GM12892 (cell line): ENCODE measurements at regions not wholly inside any gene's neighbourhood (a gene's known extent, or its start where the extent isn't known, plus 50 kb on each side); places are given as distances from the start of the nearest gene placed in this dataset.
"Not testable (repeated sequence)": the region's sequence is repeated elsewhere in the genome, so short reads cannot be mapped to it uniquely, and the experiment has no call there.

Source experiments
- DNase-seq: peaks from one replicate; pipeline ENCODE4 v3.0.0; 2011; ENCODE audit not compliant: insufficient read length
- FAIRE-seq: peaks from 2 replicates; lab custom pipeline; 2011; peaks lifted over from hg19 to GRCh38; lab: Jason Lieb, UNC
- POLR2A ChIP-seq: IDR thresholded peaks from 2 replicates; pipeline ENCODE4 v1.6.1; 2011; ENCODE audit warnings: low read depth, low read length, control low read depth
- POLR2AphosphoS5 ChIP-seq: IDR thresholded peaks from 2 replicates; pipeline ENCODE4 v1.6.1; 2011; ENCODE audit warnings: low read depth, low read length, control low read depth
- TAF1 ChIP-seq: IDR thresholded peaks from 2 replicates; pipeline ENCODE4 v1.6.1; 2011; ENCODE audit warnings: low read depth, mild to moderate bottlenecking, control low read depth, low read length, borderline replicate concordance

DNA sequence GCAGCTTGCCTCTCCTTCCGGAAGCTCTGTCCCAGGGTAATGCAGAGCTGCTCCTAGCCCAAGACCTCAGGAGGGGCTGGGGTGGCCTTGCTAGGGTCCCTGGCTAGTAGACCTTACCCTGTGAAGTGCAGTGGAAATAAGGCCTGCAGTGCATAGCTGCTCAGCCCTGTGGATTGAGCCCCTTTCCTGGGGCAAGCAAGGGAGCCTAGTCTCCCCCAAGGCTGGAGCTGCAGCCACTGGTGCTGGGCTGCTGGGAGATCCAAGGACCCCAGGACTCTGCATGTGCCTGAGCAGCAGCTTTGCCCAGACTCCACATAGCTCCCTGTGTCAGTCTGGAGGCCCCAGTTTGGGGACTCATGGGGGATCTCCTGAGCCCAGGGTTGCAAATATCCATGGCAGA, 57.9 kb downstream of the FANCF start:
- FAIRE-seq (no peak), DNase-seq (no peak)
- no peak for TF ChIP-seq POLR2A
- TF ChIP-seq TAF1: no peak
- TF ChIP-seq POLR2AphosphoS5: no peak

DNA sequence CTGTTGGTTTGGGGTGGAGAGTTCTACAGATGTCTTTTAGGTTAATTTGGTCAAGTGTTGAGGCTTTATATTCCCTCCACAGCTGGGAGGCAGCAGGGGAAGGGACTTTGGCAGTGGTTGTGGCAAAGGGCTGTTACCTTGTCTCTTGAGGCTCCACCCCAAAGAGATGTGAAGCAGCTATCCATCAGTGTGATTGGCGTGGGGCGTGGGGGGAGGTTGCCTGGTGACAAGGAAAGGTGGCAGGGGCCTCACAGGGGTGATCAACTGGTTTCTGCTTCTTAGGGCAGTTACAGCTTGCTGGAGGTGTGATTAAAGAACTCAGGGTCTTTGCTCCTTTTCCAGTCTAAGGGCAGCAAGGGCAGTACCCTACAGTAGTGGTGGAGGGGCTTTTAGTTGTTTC, 59.3 kb downstream of the FANCF start:
- FAIRE-seq: no peak
- no peak for DNase-seq
- TF ChIP-seq TAF1 (no peak), POLR2A (no peak), POLR2AphosphoS5 (no peak)

GRCh38 chr11:22561283-22561682, 64.3 kb downstream of the FANCF start:
- no peak for FAIRE-seq
- TF ChIP-seq POLR2AphosphoS5 (no peak), POLR2A (no peak), TAF1 (no peak)
- DNase-seq: no peak

- no peak for DNase-seq
- FAIRE-seq: no peak
- TF ChIP-seq POLR2A (no peak), POLR2AphosphoS5 (no peak), TAF1 (no peak)
Measured at GRCh38 chr11:22559416-22559815, 66.2 kb downstream of the FANCF start.

DNA sequence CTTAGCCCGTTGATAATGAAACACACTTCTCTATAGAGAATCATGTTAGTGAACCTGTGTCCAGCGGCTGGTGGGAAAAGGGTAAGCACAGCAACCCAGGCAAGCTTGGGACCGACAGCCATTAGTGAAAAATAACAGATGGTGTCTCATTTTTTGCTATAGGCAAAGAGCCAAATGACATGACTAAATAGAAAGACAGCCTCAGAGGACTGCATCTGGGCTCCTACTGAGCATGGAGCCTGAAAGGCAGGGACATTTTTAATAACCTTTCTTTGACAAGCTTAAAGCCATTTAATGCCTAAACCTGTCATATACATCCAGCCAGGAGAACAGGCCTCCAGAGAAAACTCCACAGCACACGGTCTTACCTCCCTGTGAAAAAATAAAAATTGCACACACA, 67.0 kb downstream of the FANCF start:
- TF ChIP-seq POLR2AphosphoS5 (no peak), POLR2A (no peak), TAF1 (no peak)
- no peak for DNase-seq
- FAIRE-seq: no peak

DNA sequence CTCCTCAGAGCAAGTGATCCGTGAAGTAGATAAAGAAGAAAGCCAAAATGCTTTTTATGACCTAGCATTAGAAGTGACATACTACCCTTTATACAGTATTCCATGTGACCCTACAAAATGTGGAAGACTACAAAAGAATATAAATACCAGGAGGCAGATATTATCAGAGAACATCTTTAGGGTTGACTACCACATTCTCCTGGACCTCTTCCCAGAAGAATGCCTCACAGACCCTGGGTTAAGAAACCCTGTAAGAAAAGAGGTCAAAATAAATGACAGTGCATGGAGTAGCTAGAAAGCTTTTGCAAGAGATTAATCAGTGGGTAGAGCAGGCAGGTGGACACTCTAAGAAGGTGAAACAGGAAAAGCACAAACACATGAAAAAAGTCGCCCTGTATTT, 69.2 kb downstream of the FANCF start:
- DNase-seq: no peak
- no peak for FAIRE-seq
- no peak for TF ChIP-seq POLR2AphosphoS5
- TF ChIP-seq POLR2A: no peak
- no peak for TF ChIP-seq TAF1

DNA sequence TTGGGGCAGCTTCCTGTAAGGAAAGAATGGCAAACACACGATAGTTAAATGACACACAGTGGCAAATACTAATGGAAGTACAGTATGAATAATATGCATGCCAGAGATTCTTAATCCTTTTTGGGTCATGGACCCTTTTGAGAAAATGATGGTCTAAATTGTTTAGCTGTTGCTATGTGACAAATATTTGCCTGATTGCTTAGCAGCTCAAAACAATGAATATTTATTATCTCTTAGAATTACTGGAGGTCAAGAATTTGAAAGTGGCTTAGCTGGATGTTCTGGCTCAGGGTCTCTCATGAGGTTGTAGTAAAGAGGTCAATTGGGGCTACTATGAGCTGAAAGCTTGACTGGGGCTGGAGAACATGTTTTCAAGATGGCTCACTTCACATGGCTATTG, 69.7 kb downstream of the FANCF start:
- no peak for FAIRE-seq
- no peak for TF ChIP-seq POLR2A
- no peak for DNase-seq

- peak; percentile 67 for FAIRE-seq
- no peak for TF ChIP-seq POLR2AphosphoS5
Measured at GRCh38 chr11:22554221-22554620, 71.4 kb downstream of the FANCF start.

DNA sequence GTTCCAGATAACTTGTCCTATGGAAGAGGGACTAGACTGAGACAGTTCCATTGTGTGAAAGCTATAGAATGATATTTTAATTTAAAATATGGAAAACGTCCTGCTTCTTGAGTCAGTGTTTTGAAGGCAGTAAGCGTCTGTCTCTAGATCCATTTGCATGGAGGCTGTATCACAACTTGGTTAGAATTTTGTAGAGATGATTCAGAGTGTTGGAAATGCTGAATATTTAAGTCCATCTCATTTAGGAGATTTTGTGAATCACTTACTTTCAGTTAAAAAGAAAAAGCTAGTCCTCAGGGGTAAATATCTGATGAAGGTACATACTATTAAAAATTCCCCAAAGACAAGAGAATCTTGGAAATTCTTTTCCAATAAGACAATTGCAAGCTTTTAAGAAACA, 72.7 kb downstream of the FANCF start:
- no peak for TF ChIP-seq POLR2A
- TF ChIP-seq TAF1: no peak
- TF ChIP-seq POLR2AphosphoS5: no peak
- FAIRE-seq: no peak
- no peak for DNase-seq

More at GRCh38 chr11:22554221-22554620, 71.4 kb downstream of the FANCF start:
- no peak for DNase-seq

DNA sequence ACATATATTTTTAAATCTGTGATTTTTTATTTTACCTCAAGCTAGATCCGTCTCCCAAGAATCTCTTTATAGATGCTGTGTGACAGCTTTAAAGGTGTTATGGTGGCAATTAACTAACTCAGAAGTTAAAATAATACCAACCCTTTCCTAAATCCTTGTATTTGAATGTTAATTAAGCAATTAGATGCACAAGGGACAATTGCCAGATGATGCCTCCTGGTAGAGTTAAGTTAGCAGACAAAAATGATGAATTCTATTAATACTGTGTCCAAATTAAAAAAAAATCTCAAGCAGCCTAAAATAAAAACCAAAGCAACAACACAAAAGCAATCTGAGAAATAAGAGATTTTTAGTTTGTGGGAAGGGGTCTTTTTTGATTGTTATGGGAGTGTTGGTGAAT, 78.9 kb downstream of the FANCF start:
- FAIRE-seq (no peak), DNase-seq (no peak)
- TF ChIP-seq TAF1: no peak

DNA sequence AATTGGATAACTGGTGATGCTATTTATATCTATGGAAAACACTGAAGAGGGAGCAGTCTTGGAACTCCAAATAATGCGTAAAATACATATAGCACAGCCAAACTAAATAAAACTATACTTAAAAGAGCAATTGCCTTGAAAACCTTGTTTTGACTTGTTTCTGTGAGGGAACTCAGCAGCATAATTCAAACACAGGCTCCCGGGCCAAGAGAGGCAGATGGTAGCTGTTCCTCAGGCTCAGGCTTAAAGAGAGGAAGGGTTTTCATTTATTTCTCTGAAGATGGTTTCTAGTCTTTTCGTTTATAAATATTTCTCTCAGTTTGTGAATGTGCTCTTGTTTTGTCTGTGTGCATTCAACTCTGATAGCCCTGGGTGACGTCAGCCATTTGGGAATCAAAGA, 82.4 kb downstream of the FANCF start:
- no peak for FAIRE-seq
- no peak for TF ChIP-seq TAF1
- TF ChIP-seq POLR2AphosphoS5: no peak
- no peak for TF ChIP-seq POLR2A
- DNase-seq: no peak

DNA sequence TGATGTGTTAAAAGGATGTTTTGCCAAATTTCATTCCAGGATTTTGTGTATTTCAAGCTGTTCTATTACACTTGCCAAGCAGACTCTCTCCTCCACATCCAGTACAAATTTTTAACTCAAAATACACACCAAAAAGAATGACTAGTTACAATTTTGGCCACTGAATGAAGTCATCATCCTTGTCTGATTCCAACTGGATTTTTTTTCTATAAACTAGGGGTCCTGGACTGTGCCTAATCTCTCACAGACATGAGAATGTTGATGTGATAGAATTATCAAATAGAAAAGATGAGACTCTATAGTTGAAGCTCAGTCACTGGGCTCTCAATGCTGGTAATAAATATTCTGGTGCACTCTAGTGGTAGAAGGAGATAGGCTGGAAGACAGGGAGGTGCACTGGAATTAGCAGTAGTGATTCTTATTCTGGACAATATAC, 85.8 kb downstream of the FANCF start:
- no peak for TF ChIP-seq TAF1
- TF ChIP-seq POLR2AphosphoS5: no peak
- TF ChIP-seq POLR2A: no peak
- no peak for FAIRE-seq
- no peak for DNase-seq

- FAIRE-seq: no peak
Measured at GRCh38 chr11:22536071-22536470, 89.6 kb downstream of the FANCF start.

DNA sequence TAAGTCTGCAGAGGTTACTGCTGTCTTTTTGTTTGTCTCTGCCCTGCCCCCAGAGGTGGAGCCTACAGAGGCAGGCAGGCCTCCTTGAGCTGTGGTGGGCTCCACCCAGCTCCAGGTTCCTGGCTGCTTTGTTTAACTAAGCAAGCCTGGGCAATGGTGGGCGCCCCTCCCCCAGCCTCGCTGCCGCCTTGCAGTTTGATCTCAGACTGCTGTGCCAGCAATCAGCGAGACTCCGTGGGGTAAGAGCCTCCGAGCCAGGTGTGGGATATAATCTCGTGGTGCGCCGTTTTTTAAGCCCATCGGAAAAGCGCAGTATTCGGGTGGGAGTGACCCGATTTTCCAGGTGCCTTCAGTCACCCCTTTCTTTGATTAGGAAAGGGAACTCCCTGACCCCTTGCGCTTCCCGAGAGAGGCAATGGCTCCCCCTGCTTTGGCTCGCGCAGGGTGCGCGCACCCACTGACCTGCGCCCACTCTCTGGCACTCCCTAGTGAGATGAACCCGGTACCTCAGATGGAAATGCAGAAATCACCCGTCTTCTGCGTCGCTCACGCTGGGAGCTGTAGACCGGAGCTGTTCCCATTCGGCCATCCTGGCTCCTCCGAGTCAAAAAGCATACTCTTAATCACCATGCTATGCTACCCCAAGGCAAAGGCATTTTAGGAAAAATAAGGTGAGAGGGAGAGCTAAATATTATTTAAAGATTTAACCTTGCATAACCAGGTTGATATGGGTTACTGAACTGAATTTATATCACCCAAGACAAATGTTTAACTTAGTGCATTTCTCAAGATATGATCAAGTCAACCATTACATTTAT, 96.8 kb downstream of the FANCF start:
- not testable (repeated sequence) for DNase-seq, FAIRE-seq

More at GRCh38 chr11:22536071-22536470, 89.6 kb downstream of the FANCF start:
- DNase-seq: no peak
- no peak for TF ChIP-seq POLR2AphosphoS5
- TF ChIP-seq POLR2A: no peak
